Transverse colon (tissue), 4 donors: ENCODE measurements at regions not wholly inside any gene's neighbourhood (a gene's known extent, or its start where the extent isn't known, plus 50 kb on each side); places are given as distances from the start of the nearest gene placed in this dataset.
"Not testable (repeated sequence)": the region's sequence is repeated elsewhere in the genome, so short reads cannot be mapped to it uniquely, and the experiment has no call there.

Experiments
- DNase-seq: peaks from one replicate; pipeline ENCODE4 v3.0.0-alpha.2; 2019
- H3K27ac ChIP-seq, 4 donors: fragments of 200-600 bp; sonication (generic); 2 replicates each; pipeline ENCODE4 v1.5.1; 2016 to 2018; ENCODE audit warnings: inconsistent platforms in 4 of 4
- H3K27me3 ChIP-seq: fragments of 200-600 bp; sonication (generic); 2 replicates; pipeline ENCODE4 v1.5.1; 2017; ENCODE audit warnings: inconsistent platforms
- H3K36me3 ChIP-seq, 4 donors: fragments of 200-600 bp; sonication (generic); 2 replicates each; pipeline ENCODE4 v1.5.1; 2017 to 2019; ENCODE audit warnings: inconsistent platforms in 4 of 4
- H3K4me1 ChIP-seq, 4 donors: fragments of 200-600 bp; sonication (generic); 2 replicates each; pipeline ENCODE4 v1.5.1; 2017 to 2020; ENCODE audit warnings: inconsistent platforms in 4 of 4
- H3K4me3 ChIP-seq, 4 donors: fragments of 200-600 bp; sonication (generic); 1 replicate in 1 of 4; 2 replicates in 3 of 4; pipeline versions ENCODE4 v1.5.1 to v1.6.1; 2017 to 2019; ENCODE audit warnings: inconsistent platforms in 4 of 4
- H3K9me3 ChIP-seq, 2 donors: fragments of 200-600 bp; sonication (generic); 2 replicates each; pipeline ENCODE4 v1.5.1; 2017 to 2019; ENCODE audit warnings: inconsistent platforms in 2 of 2
- EP300 ChIP-seq: sonication (generic); formaldehyde crosslinking; IDR thresholded peaks from one replicate; pipeline ENCODE4 v1.6.1; 2017; ENCODE audit warnings: antibody characterized with exemption, low read depth
- POLR2A ChIP-seq: fragments of 450-650 bp; IDR thresholded peaks from one replicate; pipeline ENCODE4 v1.6.1; 2016; ENCODE audit warnings: antibody characterized with exemption, mild to moderate bottlenecking, moderate library complexity
- POLR2AphosphoS5 ChIP-seq, 3 donors: sonication (generic); formaldehyde crosslinking; IDR thresholded peaks; one replicate each; pipeline ENCODE4 v1.6.1; 2016; ENCODE audit warnings: antibody characterized with exemption in 3 of 3
- WGBS, 2 donors: methylation state at CpG; one replicate each; pipeline ENCODE4 v1.1.5; 2018; ENCODE audit warnings: low coverage in 1 of 2; 5-methylcytosine and 5-hydroxymethylcytosine counted together
- in situ Hi-C, 4 donors: fragments of 200-750 bp; cut with MboI; loops; one replicate each; pipeline versions ENCODE4 v1.15.0 to v1.15.1; 2017; ENCODE audit warnings: low sequenced_read_pairs in 3 of 4, low pct_ligation_motif_present in 1 of 4, low pct_unique_long_range_greater_than_20kb in 1 of 4
- intact Hi-C: fragments of 100-400 bp; cut with DNase I; formaldehyde crosslinking; loops from one replicate; pipeline ENCODE4 v1.15.1; 2023; ENCODE audit warnings: low total_unique reads
- TF ChIP-seq, protein P1 (sequence below), 5 experiments: fragments of 200-600 bp in 3 of 5; fragments of 450-650 bp in 2 of 5; sonication (generic) in 3 of 5; IDR thresholded peaks; 1 replicate in 2 of 5; 2 replicates in 3 of 5; pipeline ENCODE4 v1.5.1; 2016 to 2017; ENCODE audit warnings: antibody characterized with exemption in 5 of 5, inconsistent platforms in 3 of 5, mild to moderate bottlenecking in 2 of 5, moderate library complexity in 1 of 5

DNA sequence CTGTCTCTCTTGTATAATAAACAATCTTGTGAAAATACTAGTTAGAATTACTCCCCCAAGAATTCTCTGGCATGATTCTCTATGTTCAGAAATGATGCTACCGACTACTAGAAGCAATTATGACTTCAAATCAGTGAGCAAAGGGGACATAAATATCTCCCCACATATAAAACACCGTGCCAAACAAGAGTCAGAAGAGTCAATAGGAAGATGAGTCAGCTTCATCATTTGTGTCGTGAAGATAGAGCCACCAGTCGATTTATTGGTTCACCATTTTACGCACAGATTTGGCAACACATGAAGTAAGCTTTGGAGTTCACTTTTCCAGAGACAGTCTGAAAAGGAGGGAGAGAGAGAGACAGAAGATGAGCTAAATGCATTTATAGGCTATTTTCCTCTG, 650.9 kb downstream of the CCDC85A start:
- no peak for DNase-seq
- Histone ChIP-seq H3K4me1 (no peaks in the 10 kb centered on the region), H3K27me3 (no peaks in the 10 kb centered on the region), H3K4me3 (no peak overlapping the region), H3K27ac (no peak overlapping the region), H3K9me3 (peaks cover 0 to 1% of the 10 kb centered on the region in 2 donors), H3K36me3 (no peaks in the 10 kb centered on the region)
- WGBS, 2 donors = 69 to 73% methylated on average over 4 to 5 of the region's 5 CpGs
- intact Hi-C loops (no loop called here), in situ Hi-C loops (no loop called here)
- TF ChIP-seq, protein P1, sequence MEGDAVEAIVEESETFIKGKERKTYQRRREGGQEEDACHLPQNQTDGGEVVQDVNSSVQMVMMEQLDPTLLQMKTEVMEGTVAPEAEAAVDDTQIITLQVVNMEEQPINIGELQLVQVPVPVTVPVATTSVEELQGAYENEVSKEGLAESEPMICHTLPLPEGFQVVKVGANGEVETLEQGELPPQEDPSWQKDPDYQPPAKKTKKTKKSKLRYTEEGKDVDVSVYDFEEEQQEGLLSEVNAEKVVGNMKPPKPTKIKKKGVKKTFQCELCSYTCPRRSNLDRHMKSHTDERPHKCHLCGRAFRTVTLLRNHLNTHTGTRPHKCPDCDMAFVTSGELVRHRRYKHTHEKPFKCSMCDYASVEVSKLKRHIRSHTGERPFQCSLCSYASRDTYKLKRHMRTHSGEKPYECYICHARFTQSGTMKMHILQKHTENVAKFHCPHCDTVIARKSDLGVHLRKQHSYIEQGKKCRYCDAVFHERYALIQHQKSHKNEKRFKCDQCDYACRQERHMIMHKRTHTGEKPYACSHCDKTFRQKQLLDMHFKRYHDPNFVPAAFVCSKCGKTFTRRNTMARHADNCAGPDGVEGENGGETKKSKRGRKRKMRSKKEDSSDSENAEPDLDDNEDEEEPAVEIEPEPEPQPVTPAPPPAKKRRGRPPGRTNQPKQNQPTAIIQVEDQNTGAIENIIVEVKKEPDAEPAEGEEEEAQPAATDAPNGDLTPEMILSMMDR (IDR thresholded peaks at IDR 0.05) = no peak
- no peak for TF ChIP-seq POLR2AphosphoS5 (IDR thresholded peaks at IDR 0.05)
- no peak for TF ChIP-seq EP300
- no peak for TF ChIP-seq POLR2A

- intact Hi-C loops, H3K4me1 ChIP-seq, DNase-seq, H3K36me3 ChIP-seq, H3K4me3 ChIP-seq, H3K27ac ChIP-seq, in situ Hi-C loops, H3K27me3 ChIP-seq: not testable (repeated sequence)
- peaks cover 6 to 12% of the 10 kb centered on the region in 2 donors for H3K9me3 ChIP-seq
Measured at GRCh38 chr2:56840009-56840408, 656.2 kb downstream of the CCDC85A start.

DNA sequence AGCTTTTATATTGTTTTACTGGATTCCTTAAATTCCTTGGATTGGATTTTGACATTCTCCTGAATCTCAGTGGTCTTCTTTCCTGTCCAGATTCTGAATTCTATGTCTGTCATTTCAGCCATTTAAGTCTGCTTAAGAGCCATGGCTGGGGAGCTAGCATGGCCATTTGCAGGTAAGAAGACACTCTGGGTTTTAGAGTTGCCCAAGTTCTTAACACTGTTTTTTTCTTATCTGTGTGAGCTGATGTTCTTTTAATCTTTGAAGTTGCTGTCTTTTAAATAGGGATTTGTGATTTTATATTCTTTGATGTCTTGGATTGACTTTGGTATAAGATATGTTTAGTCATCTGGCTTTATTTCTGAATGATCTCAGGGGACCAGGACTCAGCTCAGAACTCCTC, 677.2 kb downstream of the CCDC85A start:
- Histone ChIP-seq H3K4me1 (no peaks in the 10 kb centered on the region), H3K36me3 (no peaks in the 10 kb centered on the region), H3K27me3 (no peaks in the 10 kb centered on the region), H3K9me3 (no peaks in the 10 kb centered on the region), H3K4me3 (no peak overlapping the region), H3K27ac (no peak overlapping the region)
- DNase-seq = no peak
- TF ChIP-seq, protein P1 (IDR thresholded peaks at IDR 0.05) = no peak
- TF ChIP-seq POLR2AphosphoS5 (IDR thresholded peaks at IDR 0.05) (no peak), POLR2A (no peak), EP300 (no peak)
- in situ Hi-C loops (no loop called here), intact Hi-C loops (no loop called here)

DNA sequence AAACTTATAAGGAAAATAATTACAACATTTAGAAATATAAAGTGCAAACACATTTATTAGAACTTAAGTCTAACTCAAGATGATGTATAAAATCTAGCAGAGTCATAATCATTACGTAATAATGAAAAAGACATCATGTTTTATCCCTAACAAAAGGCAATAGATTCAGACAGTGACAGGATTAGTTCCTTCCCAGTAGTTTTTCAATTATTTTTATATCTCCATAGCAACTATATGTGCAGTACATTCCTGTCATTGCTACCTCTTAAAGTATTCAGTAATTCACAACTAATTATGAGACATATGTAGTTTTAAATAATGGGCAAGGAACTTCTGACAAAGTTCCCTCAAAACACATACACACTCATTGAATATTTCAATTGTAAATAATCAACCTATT, 687.9 kb downstream of the CCDC85A start:
- no peaks in the 10 kb centered on the region for H3K4me1 ChIP-seq
- intact Hi-C loops (no loop called here), in situ Hi-C loops (no loop called here)
- H3K36me3 ChIP-seq = no peaks in the 10 kb centered on the region
- DNase-seq = no peak
- TF ChIP-seq, protein P1 (IDR thresholded peaks at IDR 0.05) = no peak
- TF ChIP-seq POLR2A (no peak), POLR2AphosphoS5 (IDR thresholded peaks at IDR 0.05) (no peak), EP300 (no peak)
- H3K27me3 ChIP-seq = no peaks in the 10 kb centered on the region
- 85 to 94% methylated on average over 1 of the region's 1 CpG for WGBS, 2 donors
- H3K4me3 ChIP-seq = no peak overlapping the region
- H3K27ac ChIP-seq = no peak overlapping the region
- no peaks in the 10 kb centered on the region for H3K9me3 ChIP-seq

- no peaks in the 10 kb centered on the region for H3K27me3 ChIP-seq
- no peak overlapping the region for H3K27ac ChIP-seq
- intact Hi-C loops (no loop called here), in situ Hi-C loops (no loop called here)
- H3K4me3 ChIP-seq = no peak overlapping the region
- H3K4me1 ChIP-seq = no peaks in the 10 kb centered on the region
- no peaks in the 10 kb centered on the region for H3K9me3 ChIP-seq
- TF ChIP-seq EP300 (no peak), POLR2A (no peak), POLR2AphosphoS5 (IDR thresholded peaks at IDR 0.05) (no peak)
- TF ChIP-seq, protein P1 (IDR thresholded peaks at IDR 0.05) = no peak
- 96% methylated on average over 4 of the region's 4 CpGs; no CpG with 5 or more reads in 1 of the 2 donors for WGBS, 2 donors
- H3K36me3 ChIP-seq = no peaks in the 10 kb centered on the region
- DNase-seq = no peak
Measured at GRCh38 chr2:56874717-56875116, 690.9 kb downstream of the CCDC85A start.
